ENCODE measurements at regions not wholly inside any gene's neighbourhood (a gene's known extent, or its start where the extent isn't known, plus 50 kb on each side); places are given as distances from the start of the nearest gene placed in this dataset.

GRCh38 chr1:238071061-238071460 is 180.3 kb upstream of the ZP4 start:
- DNase-seq = no peak

- DNase-seq = peak; percentile 96
Measured at GRCh38 chr1:238063454-238063853, 172.7 kb upstream of the ZP4 start.

DNA sequence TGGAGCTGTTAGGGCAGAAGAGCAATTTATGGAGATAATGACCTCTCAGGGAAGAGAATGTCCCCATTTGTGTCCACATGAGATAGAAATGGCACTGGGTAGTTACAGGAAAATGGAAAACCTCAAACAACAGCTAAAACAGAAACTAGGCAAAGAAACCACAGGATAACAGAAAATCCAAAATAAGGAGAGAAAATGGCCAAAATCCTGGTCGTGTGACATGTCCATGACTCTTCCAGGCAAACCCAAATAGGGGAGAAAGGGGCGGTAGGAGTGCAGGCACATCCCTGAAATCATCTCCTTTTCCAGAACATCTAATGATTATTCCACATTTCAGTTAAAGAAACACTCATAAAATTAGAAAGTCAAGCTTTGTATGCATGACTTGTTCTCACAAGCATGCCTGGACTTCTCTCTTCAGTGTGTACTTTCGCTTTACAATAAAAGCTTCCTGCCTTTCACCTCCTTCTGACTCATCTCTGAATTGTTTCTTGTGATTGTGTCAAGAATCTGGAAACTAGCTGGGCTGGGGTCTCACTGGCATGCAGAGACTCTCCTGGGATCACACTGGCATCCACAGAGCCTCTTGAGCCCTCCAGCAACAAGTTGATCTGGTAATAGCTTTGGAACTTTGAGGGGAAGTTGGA is 171.4 kb upstream of the ZP4 start:
- no peak for DNase-seq

DNA sequence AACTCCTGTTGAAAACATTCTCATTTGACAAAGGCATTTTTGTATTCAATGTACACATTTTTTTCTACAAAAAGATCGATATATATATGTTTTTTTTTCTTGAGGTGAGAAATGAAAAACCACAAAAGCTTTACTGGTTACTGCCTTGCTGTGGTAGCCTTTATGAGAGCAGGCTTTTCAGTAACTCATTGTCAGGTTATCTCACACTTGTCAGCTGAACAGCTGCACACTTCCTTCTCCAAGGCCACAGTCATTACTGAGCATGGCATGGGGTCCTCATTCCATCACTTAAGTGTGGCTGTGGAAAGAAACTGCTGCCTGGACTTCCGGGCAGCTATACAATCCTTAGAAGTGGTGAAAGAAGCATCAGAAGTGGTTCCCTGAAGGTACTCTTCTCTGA is 169.3 kb upstream of the ZP4 start:
- no peak for DNase-seq

DNA sequence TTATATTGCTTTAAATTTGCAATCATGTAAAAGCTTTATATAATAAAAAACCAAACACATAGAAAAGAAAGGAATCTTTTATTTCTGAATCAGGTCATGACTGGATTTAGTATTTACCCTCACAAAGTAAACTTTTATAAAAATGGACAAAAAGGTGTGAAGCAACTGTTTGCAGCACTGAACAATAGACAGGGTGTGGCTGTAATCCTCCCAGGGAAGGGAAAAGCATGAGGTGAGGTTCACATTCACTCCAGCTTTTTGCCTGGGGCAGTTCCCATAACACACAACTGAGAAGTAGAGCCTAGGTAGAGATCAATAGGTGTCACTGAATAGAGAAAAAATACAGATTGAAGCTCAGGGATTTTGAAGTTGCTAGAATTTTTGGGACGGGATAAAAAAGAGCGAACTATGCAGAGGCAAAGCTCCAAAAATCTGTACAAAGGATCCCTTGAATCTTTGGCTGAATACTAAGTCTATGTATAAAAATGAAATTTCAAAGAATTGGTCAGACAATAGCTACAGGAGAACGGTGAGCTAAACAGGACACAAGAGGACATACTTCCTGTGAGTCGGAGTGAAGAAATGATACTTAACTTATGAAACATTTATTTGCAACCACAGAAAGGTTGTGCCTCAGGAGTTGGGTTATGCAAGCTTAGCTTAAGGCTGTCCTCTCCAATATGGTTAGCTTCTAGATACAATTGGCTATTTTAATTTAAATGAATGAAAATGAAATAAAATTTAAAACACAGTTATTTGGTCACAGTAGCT is 162.0 kb upstream of the ZP4 start:
- DNase-seq = no peak

- DNase-seq = no peak
Measured at GRCh38 chr1:238029126-238029525, 138.4 kb upstream of the ZP4 start.

DNA sequence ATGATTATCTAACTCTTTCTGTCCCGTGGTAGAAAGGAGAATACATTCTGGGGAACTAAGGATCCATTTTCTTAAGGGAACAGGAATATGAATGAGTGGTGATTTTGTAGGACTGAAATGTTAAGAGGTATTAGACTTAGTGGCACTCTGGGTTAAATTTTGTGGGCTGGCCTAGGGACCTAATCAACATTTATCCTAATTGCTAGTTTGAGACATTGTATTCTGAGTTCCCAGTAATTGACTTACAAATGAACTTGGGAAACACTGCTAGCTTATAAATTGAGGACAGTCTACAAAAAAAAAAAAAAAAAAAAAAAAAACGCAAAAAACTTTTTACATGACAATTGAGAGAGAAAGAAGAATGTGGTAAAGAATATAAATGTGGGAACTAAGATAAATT is 136.6 kb upstream of the ZP4 start:
- DNase-seq = no peak

DNA sequence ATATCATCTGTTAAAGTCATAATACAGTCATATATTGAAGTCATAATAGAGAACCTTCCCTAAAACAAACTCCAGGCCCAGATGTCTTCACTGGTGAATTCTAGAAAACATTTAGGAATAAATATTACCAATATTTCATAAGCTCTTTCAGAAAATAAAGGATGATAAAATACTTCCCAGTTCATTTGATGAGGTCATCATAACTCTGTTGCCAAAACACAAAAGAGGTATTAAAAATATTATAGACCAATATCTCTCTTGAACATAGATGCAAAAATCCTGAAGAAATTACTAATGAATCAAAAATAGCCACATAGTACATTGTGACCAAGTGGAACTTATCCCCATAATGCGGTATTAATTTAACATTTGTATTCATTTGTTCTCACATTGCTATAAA is 132.4 kb upstream of the ZP4 start:
- no peak for DNase-seq

DNA sequence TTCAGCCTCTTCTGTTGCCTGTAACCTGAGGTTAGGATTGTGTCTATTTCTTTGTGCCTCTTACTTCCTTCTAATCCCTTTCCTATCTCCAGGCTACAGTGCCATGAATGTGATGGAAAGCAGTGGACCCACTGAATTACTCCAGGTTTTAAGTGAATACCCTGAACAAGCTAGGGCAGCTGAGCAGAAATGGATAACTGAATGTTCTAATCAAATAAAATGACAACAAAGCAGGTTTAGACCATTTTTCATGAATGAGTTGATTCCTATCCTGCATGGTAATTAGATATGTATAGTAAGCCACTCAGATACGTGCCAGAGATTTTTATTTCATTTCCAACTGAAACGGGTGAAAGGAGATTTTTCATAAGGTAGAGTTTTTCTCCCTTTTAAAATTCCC is 127.5 kb upstream of the ZP4 start:
- DNase-seq = no peak

DNA sequence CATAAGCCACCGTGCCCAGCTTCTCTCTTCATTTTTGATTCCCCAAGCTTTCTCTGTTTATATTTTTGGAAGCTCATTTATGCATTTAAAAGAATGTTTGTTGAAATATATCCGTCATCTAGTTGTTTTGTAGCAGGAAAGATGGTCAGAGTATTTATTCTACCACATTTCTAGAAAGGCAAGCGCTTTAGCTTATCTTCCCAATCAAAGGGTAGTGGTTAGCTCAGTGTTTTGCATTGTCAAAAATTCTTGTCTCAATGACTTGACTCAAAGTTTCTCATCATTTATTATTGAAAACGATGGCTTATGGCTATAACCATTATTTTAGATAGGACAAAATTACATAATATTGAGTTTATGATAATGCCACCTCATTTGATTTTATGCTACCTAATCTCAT is 116.1 kb upstream of the ZP4 start:
- DNase-seq = no peak

- no peak for DNase-seq
Measured at GRCh38 chr1:238005116-238005515, 114.4 kb upstream of the ZP4 start.

DNA sequence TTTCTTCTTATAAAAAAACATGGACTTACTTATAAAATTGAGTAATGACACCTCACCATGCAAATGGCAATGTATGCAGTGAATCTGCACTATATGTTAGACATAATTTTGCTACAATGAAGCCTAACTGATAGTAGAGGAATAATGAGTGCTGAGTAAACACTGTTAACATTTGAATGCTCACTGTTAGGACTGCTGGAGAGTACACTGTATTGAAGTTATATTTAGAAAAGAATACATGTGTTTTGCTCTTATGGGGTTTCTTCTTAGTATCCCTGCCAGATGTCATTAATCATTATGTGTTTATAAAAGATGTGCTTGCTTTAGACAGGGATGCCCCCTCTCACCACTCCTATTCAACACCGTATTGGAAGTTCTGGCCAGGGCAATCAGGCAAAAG is 111.1 kb upstream of the ZP4 start:
- no peak for DNase-seq

DNA sequence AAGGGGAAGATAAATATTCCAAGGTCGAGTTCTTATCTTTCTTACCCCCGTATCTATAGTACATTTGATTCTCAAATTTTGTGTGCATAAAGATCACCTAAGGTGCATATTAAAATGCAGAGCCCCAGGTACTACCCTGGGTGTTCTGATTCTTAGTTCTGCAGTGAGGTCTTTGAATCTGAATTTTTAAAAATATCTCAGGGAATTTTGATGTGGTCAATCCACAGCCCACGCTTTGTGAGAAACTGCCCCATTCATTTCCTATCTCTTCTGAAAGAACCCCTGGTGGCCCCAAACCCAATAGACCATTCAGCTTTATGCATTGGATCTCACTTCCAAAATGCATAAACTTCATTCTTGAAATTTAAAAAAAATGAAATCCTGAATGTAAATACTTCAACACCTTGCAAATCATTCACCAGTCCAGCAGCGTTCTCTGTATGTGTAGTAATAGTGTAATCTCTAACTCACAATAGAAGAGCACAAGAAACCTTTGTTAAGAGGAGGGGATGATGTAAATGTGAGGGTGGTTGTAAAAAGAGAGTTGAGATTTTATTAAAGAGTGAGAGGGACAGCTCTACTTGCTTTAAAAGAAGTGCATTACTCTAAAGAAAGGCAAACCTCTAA is 108.8 kb upstream of the ZP4 start:
- DNase-seq = no peak

GRCh38 chr1:237998581-237998980 is 107.9 kb upstream of the ZP4 start:
- no peak for DNase-seq

DNA sequence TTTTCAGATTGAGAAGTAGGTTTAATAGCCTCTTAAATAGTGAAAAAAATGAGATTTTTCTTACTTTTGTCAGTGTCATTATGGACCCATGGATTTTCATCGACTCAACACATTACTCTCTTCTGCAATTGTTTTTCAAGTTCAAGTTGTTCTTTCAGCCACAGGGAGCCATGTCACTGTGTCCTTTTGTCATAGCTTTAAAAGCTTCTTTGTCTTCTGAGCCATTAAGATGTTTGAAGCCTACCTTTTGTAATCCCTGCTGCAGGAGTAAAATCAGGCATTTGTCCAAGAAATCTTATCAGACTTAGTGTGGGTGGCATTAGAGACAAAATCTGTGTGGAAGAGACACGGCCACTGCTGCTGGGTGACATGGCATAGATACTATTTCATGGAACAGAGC is 92.8 kb upstream of the ZP4 start:
- no peak for DNase-seq

- DNase-seq = no peak
Measured at GRCh38 chr1:237981223-237981622, 90.5 kb upstream of the ZP4 start.

DNA sequence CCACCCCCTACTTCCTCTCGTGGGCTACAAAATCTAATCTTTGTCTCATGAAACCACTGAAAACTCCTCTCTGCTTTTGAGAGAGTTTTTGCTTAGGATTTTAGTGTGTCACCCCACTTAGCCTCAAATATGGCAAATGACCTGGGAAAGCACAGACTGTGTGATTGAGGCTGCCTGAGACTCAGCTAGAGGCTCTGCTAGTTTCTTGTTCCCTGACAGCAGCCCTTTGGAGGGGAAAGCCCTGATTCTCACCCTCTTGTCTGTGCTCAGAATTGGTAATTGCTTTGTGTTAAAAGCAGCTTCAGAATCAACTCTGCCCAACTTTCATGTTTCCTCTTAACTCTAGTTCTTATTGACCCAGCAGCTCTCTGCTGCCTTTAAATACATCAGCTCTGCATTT is 85.6 kb upstream of the ZP4 start:
- DNase-seq = no peak

DNA sequence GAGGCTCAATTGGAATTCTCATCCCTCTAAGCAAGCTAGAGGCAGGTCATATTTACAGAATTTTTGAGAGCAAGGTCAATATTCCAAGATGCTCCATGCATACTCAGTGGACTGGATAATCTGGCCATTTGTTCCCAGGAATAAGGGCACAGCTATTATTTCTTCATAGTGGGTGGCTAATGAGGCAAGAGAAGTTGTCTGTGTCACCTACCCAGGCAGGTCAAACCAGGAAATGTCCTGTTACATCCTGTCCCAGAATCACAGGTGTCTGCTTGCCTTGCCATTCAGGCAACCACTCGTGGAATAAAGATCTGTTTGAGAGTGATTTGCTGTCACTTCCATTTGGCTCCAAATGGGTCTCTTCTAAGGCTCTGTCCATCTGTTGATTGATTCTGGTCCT is 85.2 kb upstream of the ZP4 start:
- DNase-seq = no peak

DNA sequence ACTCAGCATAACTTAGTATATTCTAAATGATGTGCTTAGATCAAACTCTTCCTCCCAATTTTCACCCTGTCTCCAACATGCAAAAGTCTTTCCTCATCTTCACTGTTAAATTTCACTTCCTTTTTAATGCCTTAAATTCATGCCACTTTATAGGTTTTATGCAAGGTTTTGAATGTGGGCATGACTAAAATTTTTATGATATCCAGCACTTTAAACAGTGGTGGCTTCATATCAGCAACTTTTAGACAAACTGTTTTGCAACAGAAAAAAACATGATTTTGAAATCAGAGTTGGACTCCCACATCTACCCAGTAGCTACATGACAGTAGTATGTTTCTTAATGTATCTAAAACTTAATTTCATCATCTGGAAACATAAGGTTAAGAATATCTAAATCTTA is 84.7 kb upstream of the ZP4 start:
- no peak for DNase-seq

GRCh38 chr1:237972186-237972585 is 81.5 kb upstream of the ZP4 start:
- DNase-seq = no peak

DNA sequence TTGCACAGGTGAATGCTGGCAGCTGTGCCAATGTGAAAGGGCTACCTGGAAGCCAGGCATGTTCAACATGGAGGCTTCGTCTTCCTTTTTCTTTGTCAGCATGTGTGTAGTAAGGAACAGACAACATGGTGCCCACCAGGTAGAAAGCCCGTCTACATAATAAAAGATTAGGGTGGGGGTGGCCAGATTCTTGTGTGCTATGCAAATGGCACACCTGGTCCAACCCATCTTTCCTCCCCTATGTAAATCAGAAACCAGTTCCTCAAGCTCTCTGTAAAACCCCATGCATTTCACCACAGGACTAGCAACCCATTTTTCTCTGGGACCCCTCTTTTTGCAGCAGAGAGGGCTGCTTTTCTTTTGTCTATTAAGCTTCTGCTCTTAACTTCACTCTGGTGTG is 72.3 kb upstream of the ZP4 start:
- DNase-seq = no peak

- no peak for DNase-seq
Measured at GRCh38 chr1:237961754-237962153, 71.0 kb upstream of the ZP4 start.

GRCh38 chr1:237959838-237960237 is 69.1 kb upstream of the ZP4 start:
- DNase-seq = no peak

DNA sequence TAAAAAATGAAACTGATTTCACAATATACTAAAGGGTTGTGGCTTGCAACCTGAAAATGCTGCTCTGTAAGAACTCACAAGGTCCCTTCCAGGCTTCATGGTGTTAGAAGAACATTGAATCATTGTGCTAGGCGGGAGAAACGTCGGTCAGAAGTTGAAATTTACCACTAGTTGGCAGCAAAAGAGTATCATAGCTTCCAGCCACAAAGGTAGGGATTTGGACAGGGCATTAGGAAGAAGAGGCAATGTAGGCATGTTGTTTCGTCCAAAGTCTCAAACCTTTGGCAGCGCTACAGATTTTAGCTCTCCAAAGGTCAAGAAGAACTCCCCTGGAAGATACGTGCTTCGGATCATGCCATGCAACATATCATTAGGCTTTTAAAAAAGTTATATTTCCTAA is 62.5 kb upstream of the ZP4 start:
- peak; percentile 22 for DNase-seq

Measured in NCI-H1694 treated with DMSO at 0.1 percent for 48 hours (cell line).